ENCODE measurements at regions not wholly inside any gene's neighbourhood (a gene's known extent, or its start where the extent isn't known, plus 50 kb on each side); places are given as distances from the start of the nearest gene placed in this dataset.

DNA sequence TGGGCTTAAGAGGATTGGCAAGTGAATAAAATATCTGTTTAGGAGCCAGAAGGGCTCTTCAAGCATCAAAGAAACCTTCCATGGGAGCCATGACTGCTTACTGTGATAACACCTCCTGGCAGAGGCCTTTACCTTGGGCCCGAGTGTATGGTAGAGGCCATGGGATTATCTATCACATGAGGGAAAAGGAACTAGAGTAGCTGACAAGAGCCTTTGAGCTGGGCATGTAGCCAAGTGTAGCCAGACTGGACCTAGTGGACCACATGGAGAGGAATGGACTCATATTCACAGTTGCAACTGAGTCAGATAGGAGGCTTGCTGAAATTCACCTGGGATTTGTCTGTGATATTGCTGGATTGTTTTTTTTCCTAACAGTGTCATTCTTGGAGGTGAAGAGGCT, 276.0 kb upstream of the ZFHX3 start:
- H3K27me3 Mint-ChIP-seq = peaks cover 5% of the 10 kb centered on the region
- TF ChIP-seq, protein P1, sequence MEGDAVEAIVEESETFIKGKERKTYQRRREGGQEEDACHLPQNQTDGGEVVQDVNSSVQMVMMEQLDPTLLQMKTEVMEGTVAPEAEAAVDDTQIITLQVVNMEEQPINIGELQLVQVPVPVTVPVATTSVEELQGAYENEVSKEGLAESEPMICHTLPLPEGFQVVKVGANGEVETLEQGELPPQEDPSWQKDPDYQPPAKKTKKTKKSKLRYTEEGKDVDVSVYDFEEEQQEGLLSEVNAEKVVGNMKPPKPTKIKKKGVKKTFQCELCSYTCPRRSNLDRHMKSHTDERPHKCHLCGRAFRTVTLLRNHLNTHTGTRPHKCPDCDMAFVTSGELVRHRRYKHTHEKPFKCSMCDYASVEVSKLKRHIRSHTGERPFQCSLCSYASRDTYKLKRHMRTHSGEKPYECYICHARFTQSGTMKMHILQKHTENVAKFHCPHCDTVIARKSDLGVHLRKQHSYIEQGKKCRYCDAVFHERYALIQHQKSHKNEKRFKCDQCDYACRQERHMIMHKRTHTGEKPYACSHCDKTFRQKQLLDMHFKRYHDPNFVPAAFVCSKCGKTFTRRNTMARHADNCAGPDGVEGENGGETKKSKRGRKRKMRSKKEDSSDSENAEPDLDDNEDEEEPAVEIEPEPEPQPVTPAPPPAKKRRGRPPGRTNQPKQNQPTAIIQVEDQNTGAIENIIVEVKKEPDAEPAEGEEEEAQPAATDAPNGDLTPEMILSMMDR (conservative IDR thresholded peaks at IDR 0.05) = no peak
- H3K9me3 Mint-ChIP-seq = no peaks in the 10 kb centered on the region
- no peak for DNase-seq (ENCODE audit: extremely low spot score, unreplicated experiment)
- no peak overlapping the region for H3K27ac Mint-ChIP-seq
- peaks cover 4% of the 10 kb centered on the region for H3K4me1 Mint-ChIP-seq (ENCODE audit: unreplicated experiment)
- H3K4me3 Mint-ChIP-seq = no peak overlapping the region
- no peaks in the 10 kb centered on the region for H3K36me3 Mint-ChIP-seq

DNA sequence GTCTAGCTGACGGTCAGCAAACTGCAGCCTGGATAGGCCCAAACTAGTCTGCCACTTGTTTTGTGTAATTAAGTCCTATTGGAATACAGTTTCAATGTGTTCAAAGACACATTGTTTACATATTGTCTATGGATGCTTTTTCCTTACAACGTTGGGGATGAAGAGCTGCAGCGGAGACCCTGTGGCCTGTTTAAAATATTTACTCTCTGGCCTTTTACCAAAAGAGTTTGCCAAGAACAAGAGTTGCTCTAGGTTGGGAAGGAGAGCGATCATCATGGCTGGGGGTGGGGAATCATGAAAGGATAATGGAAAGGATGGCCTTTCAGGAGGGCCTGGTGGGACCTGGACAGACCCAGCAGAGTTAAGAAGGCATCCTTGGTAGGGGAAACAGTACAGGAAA, 274.9 kb upstream of the ZFHX3 start:
- H3K27me3 Mint-ChIP-seq = peaks cover 5% of the 10 kb centered on the region
- H3K27ac Mint-ChIP-seq = no peak overlapping the region
- no peak overlapping the region for H3K4me3 Mint-ChIP-seq
- H3K9me3 Mint-ChIP-seq = no peaks in the 10 kb centered on the region
- no peaks in the 10 kb centered on the region for H3K36me3 Mint-ChIP-seq
- no peak for DNase-seq (ENCODE audit: extremely low spot score, unreplicated experiment)
- TF ChIP-seq, protein P1 (conservative IDR thresholded peaks at IDR 0.05) = no peak
- H3K4me1 Mint-ChIP-seq (ENCODE audit: unreplicated experiment) = peaks cover 5% of the 10 kb centered on the region

DNA sequence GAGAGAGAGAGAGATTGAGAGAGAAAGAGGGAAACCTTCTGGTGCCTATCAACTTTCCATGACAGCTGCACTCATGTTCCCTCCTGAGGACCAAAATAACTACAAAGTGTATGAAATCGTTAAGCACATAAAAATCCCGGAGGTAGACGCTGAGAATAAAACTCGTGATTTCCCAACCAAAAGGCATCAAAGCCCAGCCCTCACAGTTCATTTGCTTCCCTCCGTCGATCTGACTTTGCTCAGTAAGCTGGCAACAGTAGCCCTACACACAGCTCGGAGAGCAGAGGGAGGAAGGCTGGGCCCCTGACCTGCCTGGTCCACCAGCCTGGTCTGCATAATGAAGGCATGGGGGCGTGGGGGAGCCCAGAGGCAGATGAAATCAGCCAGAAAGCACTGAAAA, 273.9 kb upstream of the ZFHX3 start:
- no peak for DNase-seq (ENCODE audit: extremely low spot score, unreplicated experiment)
- TF ChIP-seq, protein P1 (conservative IDR thresholded peaks at IDR 0.05) = no peak
- Mint-ChIP-seq H3K36me3 (no peaks in the 10 kb centered on the region), H3K27ac (no peak overlapping the region), H3K4me1 (ENCODE audit: unreplicated experiment) (peaks cover 15% of the 10 kb centered on the region), H3K4me3 (no peak overlapping the region), H3K9me3 (no peaks in the 10 kb centered on the region), H3K27me3 (peaks cover 5% of the 10 kb centered on the region)

DNA sequence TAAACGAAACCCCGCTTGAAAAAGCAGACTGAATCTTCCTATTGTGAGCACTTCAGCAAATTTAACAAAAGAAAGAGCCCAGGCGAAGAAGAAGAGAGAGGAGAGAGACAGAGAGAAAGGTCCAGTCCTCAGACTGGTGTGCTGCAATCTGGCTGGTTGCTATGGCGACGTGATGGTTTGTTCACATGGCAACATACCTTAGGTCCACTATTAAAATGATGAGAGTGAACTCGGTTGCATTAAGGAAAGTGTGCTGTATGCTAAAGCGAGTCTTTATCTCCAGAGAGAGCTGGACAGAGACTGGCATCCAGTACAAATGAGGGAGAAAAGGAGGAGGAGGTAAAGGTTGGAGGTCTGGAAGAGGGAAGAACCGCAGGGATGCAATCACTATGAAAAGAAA, 271.8 kb upstream of the ZFHX3 start:
- TF ChIP-seq, protein P1 (conservative IDR thresholded peaks at IDR 0.05) = no peak
- Mint-ChIP-seq H3K4me3 (no peak overlapping the region), H3K4me1 (ENCODE audit: unreplicated experiment) (peaks cover 19% of the 10 kb centered on the region), H3K36me3 (peaks cover 3% of the 10 kb centered on the region), H3K27me3 (peaks cover 9% of the 10 kb centered on the region), H3K9me3 (no peaks in the 10 kb centered on the region), H3K27ac (no peak overlapping the region)
- no peak for DNase-seq (ENCODE audit: extremely low spot score, unreplicated experiment)

DNA sequence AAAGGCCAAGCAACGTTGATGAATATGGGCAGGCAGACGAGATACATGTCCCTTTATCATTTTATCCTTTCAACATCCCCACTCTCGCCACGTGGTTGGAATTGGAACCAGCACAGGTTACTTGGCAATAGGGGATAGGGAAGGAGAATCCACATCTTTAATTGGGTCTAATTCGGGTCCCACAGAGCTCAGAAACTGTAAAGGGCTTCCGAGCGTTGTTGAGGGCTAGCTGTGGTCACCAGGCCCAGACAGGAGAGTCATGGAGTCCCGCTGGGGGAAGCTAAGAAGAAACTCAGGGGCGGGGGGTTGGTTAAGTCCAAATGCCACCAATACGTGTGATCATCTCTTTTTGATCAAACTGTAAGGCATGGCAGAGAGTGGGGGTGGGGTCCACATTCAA, 271.3 kb upstream of the ZFHX3 start:
- H3K27me3 Mint-ChIP-seq = peaks cover 9% of the 10 kb centered on the region
- no peak overlapping the region for H3K4me3 Mint-ChIP-seq
- peaks cover 19% of the 10 kb centered on the region for H3K4me1 Mint-ChIP-seq (ENCODE audit: unreplicated experiment)
- DNase-seq (ENCODE audit: extremely low spot score, unreplicated experiment) = no peak
- TF ChIP-seq, protein P1 (conservative IDR thresholded peaks at IDR 0.05) = no peak
- H3K9me3 Mint-ChIP-seq = no peaks in the 10 kb centered on the region
- H3K36me3 Mint-ChIP-seq = peaks cover 3% of the 10 kb centered on the region
- no peak overlapping the region for H3K27ac Mint-ChIP-seq

DNA sequence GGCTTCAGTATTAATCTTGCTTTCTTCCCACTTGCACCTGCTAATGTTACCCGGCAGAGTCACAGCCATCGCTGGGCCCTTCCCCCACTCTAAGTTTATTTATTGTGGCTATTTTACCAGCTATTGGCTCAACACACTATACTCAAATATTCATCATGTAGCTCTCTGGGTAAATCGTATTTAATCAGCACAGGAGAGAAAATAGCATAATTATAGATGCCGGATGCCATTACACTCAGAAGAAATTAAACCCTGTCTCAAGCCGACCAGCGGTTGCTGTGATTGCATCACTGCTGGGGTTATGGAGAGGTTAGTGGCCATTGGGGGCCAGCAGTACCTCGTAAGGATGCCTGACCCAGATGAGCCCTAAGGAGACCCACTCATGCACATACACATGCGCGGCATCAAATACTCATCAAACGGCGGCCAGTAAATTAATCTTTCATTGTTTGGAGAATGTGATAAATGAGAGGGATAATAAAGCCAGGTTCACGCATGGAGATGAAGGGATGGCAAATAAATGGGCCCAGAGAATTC, 269.5 kb upstream of the ZFHX3 start:
- no peak for DNase-seq (ENCODE audit: extremely low spot score, unreplicated experiment)
- no peak overlapping the region for H3K4me3 Mint-ChIP-seq
- H3K9me3 Mint-ChIP-seq = no peaks in the 10 kb centered on the region
- no peak overlapping the region for H3K27ac Mint-ChIP-seq
- peaks cover 9% of the 10 kb centered on the region for H3K27me3 Mint-ChIP-seq
- peaks cover 19% of the 10 kb centered on the region for H3K4me1 Mint-ChIP-seq (ENCODE audit: unreplicated experiment)
- peaks cover 3% of the 10 kb centered on the region for H3K36me3 Mint-ChIP-seq
- TF ChIP-seq, protein P1 (conservative IDR thresholded peaks at IDR 0.05) = no peak
